ENCODE measurements at regions not wholly inside any gene's neighbourhood (a gene's known extent, or its start where the extent isn't known, plus 50 kb on each side); places are given as distances from the start of the nearest gene placed in this dataset.
"Not testable (repeated sequence)": the region's sequence is repeated elsewhere in the genome, so short reads cannot be mapped to it uniquely, and the experiment has no call there.

DNA sequence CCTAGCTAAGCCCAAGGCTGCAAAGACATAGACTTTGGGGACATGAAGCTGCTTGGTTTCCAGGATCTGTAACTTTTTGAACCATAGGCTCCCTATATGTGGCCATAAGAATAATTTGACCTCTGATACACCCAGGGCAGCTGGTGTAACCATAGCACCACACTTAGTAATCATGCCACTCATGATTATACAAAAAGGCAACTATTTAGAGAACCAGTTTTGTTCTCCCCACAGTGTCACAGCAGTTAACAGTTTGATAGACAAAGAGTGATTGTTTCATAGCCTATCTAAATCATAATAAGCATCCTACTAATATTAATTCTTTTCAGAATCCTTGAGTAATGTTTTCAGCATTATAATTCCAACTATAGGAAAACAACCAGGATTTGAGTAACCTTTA lies 334.9 kb downstream of the NEK10 start:
- H3F3A ChIP-seq (replicated peaks; ENCODE audit: insufficient read depth): no peaks in the 10 kb centered on the region
- no peaks in the 10 kb centered on the region for H3K79me2 ChIP-seq (ENCODE audit: insufficient read depth)
- DNase-seq: no peak
- H3K9me3 ChIP-seq: no peaks in the 10 kb centered on the region
- H3K4me1 ChIP-seq (ENCODE audit: control insufficient read depth in 1 of 2, insufficient read depth in 2 of 2, low read depth in 1 of 2, low read length in 1 of 2): no peaks in the 10 kb centered on the region
- no peaks in the 10 kb centered on the region for H3K36me3 ChIP-seq (replicated peaks in 1 of 2; ENCODE audit: control insufficient read depth in 1 of 2, insufficient read depth in 2 of 2, low read length in 1 of 2)
- H3K27ac ChIP-seq (ENCODE audit: low read depth in 2 of 2, low read length in 1 of 2): no peak overlapping the region
- no peak overlapping the region for H3K4me3 ChIP-seq (ENCODE audit: low read depth in 2 of 2, low read length in 1 of 2)
- ChIA-PET CTCF (no interaction called here), POLR2A (no interaction called here)
- no peaks in the 10 kb centered on the region for H3K27me3 ChIP-seq (ENCODE audit: insufficient read depth)
- no peaks in the 10 kb centered on the region for H4K20me1 ChIP-seq (ENCODE audit: insufficient read depth)
- TF ChIP-seq TCF12 (IDR thresholded peaks at IDR 0.05) (no peak), FOXJ3 (CRISPR knock-in tag; IDR thresholded peaks at IDR 0.05) (no peak), NRF1 (IDR thresholded peaks at IDR 0.05; ENCODE audit: low read depth, low read length) (no peak), CTCF (IDR thresholded peaks at IDR 0.05) (no peak), ELF1 (IDR thresholded peaks at IDR 0.05) (no peak), SMC3 (IDR thresholded peaks at IDR 0.05; ENCODE audit: low read depth, low read length) (no peak), SIN3A (IDR thresholded peaks at IDR 0.05; ENCODE audit: borderline replicate concordance, low read depth, low read length) (no peak), EZH2phosphoT487 (IDR thresholded peaks at IDR 0.05; ENCODE audit: borderline replicate concordance, low read depth) (no peak), POLR2AphosphoS5 (IDR thresholded peaks at IDR 0.05; ENCODE audit: low read depth, low read length) (no peak)
- H2AFZ ChIP-seq (ENCODE audit: low read depth): no peak overlapping the region
- H3K9ac ChIP-seq: no peak overlapping the region
- H3K9me2 ChIP-seq: no peaks in the 10 kb centered on the region
- no peak overlapping the region for H3K4me2 ChIP-seq

GRCh38 chr3:27040674-27041073 lies 328.5 kb downstream of the NEK10 start:
- POLR2A ChIA-PET: no interaction called here
- no peaks in the 10 kb centered on the region for H3K4me1 ChIP-seq (ENCODE audit: control insufficient read depth in 1 of 2, insufficient read depth in 2 of 2, low read depth in 1 of 2, low read length in 1 of 2)
- no peaks in the 10 kb centered on the region for H3F3A ChIP-seq (replicated peaks; ENCODE audit: insufficient read depth)
- no peak overlapping the region for H3K27ac ChIP-seq (ENCODE audit: low read depth in 2 of 2, low read length in 1 of 2)
- no peaks in the 10 kb centered on the region for H3K36me3 ChIP-seq (replicated peaks in 1 of 2; ENCODE audit: control insufficient read depth in 1 of 2, insufficient read depth in 2 of 2, low read length in 1 of 2)
- no peaks in the 10 kb centered on the region for H4K20me1 ChIP-seq (ENCODE audit: insufficient read depth)
- DNase-seq: no peak
- no peaks in the 10 kb centered on the region for H3K79me2 ChIP-seq (ENCODE audit: insufficient read depth)
- TF ChIP-seq FOSL2 (IDR thresholded peaks at IDR 0.05; ENCODE audit: borderline replicate concordance, low read depth) (no peak), FOXM1 (IDR thresholded peaks at IDR 0.05; ENCODE audit: low read depth) (no peak), TAF1 (IDR thresholded peaks at IDR 0.05; ENCODE audit: borderline replicate concordance, low read depth, low read length) (no peak), NRF1 (IDR thresholded peaks at IDR 0.05; ENCODE audit: low read depth, low read length) (no peak), RXRA (IDR thresholded peaks at IDR 0.05; ENCODE audit: borderline replicate concordance, low read depth) (no peak), EZH2phosphoT487 (IDR thresholded peaks at IDR 0.05; ENCODE audit: borderline replicate concordance, low read depth) (no peak), RAD21 (IDR thresholded peaks at IDR 0.05; ENCODE audit: low read length) (no peak)
- TF ChIP-seq, protein P1, sequence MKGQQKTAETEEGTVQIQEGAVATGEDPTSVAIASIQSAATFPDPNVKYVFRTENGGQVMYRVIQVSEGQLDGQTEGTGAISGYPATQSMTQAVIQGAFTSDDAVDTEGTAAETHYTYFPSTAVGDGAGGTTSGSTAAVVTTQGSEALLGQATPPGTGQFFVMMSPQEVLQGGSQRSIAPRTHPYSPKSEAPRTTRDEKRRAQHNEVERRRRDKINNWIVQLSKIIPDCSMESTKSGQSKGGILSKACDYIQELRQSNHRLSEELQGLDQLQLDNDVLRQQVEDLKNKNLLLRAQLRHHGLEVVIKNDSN (IDR thresholded peaks at IDR 0.05; ENCODE audit: borderline replicate concordance, low read depth): no peak
- H2AFZ ChIP-seq (ENCODE audit: low read depth): no peak overlapping the region
- no peak overlapping the region for H3K9ac ChIP-seq
- no peaks in the 10 kb centered on the region for H3K9me3 ChIP-seq
- no peak overlapping the region for H3K4me2 ChIP-seq
- H3K4me3 ChIP-seq (ENCODE audit: low read depth in 2 of 2, low read length in 1 of 2): no peak overlapping the region
- H3K27me3 ChIP-seq (ENCODE audit: insufficient read depth): no peaks in the 10 kb centered on the region
- CTCF ChIA-PET: no interaction called here
- no peaks in the 10 kb centered on the region for H3K9me2 ChIP-seq

DNA sequence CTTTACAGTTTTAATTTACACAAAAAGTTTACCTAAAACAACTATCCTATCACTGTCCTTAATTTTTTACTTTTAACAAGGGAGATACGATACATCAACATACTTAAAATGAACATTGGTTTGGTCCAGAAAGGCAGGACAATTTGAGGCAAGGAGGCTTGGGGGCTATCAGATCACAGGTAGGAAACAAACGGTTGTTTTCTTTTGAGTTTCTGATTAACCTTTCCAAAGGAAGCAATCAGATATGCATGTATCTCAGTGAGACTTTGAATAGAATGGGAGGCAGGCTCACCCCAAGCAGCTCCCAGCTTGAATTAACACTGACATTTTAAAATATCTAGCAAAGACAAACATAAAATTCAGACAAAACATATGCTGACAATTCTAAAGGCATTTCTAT lies 326.6 kb downstream of the NEK10 start:
- DNase-seq; POLR2A ChIA-PET; H3K36me3 ChIP-seq (replicated peaks in 1 of 2; ENCODE audit: control insufficient read depth in 1 of 2, insufficient read depth in 2 of 2, low read length in 1 of 2); H2AFZ ChIP-seq (ENCODE audit: low read depth); H3K79me2 ChIP-seq (ENCODE audit: insufficient read depth); H3K4me3 ChIP-seq (ENCODE audit: low read depth in 2 of 2, low read length in 1 of 2); H3F3A ChIP-seq (replicated peaks; ENCODE audit: insufficient read depth); CTCF ChIA-PET; H3K27ac ChIP-seq (ENCODE audit: low read depth in 2 of 2, low read length in 1 of 2); H3K9me2 ChIP-seq; H4K20me1 ChIP-seq (ENCODE audit: insufficient read depth); H3K4me1 ChIP-seq (ENCODE audit: control insufficient read depth in 1 of 2, insufficient read depth in 2 of 2, low read depth in 1 of 2, low read length in 1 of 2); H3K9ac ChIP-seq; H3K9me3 ChIP-seq; H3K27me3 ChIP-seq (ENCODE audit: insufficient read depth); H3K4me2 ChIP-seq: not testable (repeated sequence)
- WGBS (ENCODE audit: low lambda C conversion rate): 14% methylated on average over 2 of the region's 2 CpGs

Measured in SK-N-SH (cell line).